Kidney tubule cell (primary cell): ENCODE measurements at regions not wholly inside any gene's neighbourhood (a gene's known extent, or its start where the extent isn't known, plus 50 kb on each side); places are given as distances from the start of the nearest gene placed in this dataset.
"Not testable (repeated sequence)": the region's sequence is repeated elsewhere in the genome, so short reads cannot be mapped to it uniquely, and the experiment has no call there.

Experiments
- DNase-seq: peaks from one replicate; pipeline ENCODE4 v3.0.0-alpha.2; 2018; ENCODE audit warnings: low spot score

DNA sequence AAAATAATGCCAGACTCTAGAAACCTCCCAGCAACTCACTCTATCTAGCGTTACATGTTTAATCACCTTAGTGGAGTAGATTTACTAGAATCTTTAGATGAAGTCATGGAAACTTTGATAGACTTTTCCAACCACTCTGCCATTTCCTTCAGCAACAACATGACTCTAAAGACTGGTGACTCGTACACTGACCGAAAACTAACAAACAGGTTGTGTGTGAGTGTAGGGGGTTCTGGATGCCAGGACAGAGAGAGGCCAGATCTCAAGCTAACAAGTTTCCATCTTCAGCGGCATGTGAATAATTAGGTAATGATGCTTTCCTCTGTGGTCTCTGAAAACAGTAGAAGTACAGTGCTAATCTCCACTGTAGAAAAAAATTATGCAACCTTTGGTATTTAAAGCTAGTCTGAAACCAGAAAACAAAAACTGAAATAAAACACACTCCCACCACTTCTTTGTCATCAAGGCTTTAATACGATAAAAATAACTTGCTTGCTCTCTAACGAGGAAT, 286.4 kb downstream of the PRDM5 start:
- no peak for DNase-seq

DNA sequence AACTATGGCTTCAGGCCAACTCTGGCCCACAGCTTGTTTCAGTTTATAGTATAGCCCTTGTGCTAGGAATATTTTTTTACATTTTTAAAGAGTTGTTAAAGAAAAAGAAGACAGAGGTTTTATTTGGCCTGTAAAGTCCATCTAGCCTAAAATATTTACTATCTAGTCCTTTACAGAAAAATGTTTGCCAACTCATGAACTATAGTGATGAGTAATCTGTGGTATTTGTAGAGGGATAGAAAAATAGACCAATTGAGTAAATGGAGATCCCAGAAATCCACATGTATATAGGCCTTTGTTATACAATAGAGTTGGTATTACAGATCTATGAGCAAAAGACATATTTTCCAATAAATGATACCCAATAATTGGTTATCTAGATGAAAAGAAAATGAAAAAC, 288.7 kb downstream of the PRDM5 start:
- DNase-seq: no peak

DNA sequence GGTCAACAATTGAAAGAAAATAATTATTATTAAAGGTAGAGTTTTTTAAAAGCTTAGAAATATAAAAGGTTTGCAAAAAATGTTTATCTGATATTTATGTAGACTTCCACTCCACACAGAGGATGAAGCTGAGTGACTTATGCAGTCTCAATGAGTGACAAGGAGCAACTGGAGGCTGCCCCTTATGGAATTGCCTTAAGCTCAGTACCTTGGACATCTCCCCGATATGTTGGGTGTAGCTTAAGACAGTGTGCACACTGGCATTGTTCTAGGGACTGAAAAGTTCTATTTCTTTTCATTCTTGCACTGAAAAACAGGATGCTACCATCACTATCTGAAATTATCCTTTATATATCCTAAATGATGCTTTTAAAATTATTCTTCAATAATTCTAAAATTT, 292.1 kb downstream of the PRDM5 start:
- peak; percentile 3 for DNase-seq

DNA sequence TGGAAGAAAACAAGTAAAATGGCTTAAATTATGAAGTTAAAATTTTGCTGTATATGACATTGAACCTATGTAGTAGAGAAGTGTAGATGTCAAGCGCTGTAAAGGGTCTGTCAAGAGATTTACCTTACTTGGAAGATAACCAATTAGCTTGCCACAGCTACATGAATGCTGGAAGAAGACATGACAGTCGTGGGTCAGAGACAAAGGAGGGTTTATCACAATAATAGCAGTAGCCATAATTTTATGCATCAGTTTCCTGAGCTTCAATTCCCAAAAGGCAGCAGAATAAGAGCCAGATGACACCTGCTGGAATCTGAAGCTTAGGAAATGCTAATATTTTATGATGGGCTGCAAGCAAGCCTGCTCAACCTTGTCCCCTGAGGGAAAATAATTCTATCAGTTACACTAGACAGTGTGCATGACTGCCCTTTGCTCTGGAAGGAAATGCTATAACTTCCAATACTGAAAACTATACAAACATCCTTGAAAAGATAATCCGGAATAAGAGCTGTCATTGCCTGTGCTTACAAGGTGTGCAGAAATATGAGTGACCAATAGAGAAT, 292.9 kb downstream of the PRDM5 start:
- no peak for DNase-seq

DNA sequence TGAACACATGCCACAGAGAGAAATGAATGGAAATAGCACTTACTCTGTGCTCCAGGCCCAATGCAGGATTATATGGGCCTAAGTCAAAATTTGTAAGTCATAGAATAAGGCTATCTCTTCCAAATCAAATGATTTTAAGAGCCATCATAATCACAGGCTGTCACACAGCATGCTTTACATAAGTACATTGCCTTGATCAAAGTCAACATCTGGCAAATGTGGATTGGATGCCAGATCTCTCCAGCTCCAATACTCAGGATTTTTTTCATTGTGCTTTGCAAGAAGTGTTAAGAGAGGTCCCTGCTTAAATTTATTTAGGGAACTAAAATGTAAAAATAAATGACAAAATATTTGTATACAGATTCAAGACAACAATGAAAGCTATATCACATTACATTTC, 299.9 kb downstream of the PRDM5 start:
- DNase-seq: no peak

DNA sequence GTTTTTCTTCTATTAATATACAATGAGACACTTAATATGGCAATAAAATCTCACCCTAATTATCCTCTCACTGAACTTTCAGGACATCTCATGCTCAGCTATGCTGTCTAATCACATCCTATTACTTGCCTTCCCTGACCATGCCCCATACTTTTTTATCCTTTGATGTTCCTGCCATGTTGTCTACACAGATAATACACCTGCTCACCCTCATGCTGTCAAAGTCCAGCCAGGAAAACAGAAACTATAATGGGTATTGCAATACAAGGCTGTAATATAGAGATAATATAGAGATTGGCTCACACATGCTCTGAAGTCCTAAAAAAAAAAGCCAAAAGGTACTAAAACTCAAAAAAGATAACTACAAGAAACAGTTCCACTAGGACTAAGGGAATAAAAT, 305.4 kb downstream of the PRDM5 start:
- no peak for DNase-seq

DNA sequence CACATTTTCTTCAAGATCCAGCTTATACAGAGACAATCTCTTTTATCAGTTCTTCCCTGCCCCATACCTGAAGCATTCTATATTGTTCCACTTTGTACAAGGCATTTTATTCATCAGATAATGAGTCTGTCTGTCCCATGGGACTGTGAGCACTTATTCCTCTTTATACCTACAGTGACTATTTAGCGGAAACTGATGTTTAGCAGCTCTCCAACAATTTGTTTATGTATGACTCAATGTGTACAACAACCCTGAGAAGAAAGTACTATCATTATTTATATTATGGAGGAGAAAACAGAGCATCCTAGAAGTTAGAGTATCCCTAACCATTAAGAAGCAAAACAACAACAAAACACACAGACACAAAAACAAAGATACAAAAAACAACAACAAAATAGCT, 306.5 kb downstream of the PRDM5 start:
- DNase-seq: no peak

DNA sequence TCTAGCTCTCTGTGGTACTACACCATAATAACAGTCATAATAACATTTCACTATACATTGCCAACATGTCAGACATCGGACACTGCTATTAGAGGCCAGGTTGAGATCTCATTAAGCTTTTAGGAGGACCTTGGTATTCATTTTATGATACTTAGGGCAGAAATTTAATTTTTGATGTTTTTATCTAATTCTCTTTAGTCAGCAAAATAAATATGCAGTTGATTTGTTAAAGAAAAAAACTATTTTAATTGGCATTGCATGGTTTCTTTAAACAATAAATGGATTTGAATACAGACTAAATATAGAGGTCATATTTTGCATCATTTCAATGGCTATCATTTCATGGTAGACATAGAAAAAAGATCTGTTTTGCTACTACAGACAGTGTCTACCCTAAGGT, 308.7 kb downstream of the PRDM5 start:
- no peak for DNase-seq

DNA sequence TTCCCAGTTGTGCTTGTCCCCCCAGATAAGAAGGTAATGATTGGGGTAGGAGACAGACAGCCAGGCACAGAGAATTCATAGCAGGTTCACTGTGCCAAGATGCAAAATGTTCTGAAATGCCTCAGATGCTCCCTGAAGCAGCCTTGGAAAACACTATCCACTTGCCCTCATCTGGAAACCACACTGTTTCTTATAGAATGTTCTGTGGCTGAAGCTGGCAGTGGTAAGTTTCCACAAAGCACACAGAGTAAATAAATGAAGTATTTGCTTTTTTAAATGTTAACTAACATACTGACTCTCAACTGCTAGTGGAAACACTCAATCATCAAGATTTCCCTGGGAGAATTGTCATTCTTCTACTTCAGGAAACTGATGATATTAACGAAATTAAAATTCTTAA, 311.4 kb downstream of the PRDM5 start:
- no peak for DNase-seq

DNA sequence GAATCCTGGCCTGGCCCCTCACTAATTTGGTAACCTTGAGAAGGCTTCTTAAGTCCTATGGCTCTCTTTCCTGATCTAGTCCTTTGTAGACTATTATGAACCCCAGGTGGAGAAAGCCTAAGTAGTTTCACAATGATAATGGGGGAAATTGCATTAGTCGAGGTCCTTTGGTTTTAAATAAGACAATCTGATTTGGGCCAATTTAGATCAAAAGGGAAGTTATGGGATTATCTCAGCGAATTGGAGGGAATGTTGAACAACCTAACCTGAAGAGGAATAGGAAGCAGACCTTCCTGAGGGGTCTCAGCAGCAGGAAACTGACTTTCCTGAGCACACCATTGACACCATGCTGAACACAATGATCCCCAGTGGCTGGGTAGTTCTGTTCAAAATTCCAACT, 331.5 kb downstream of the PRDM5 start:
- no peak for DNase-seq

DNA sequence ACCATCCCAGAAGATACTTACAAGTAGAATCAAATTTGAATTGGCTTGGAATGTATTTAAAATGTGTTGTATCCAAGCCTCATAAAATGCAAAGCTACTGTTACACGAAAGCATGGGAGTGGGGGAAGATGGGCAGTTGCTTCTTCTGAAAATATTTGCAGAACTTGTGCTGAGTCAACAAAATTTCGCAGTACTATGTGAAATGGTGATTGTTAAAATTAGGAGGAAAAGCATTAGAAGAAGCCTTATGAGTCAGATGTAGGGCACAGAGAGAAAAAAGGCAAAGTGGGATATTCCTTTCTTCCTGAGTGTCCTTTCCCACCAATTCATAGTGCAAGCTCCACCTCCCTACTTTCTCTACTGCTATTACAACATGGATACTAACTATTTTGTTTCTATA, 332.7 kb downstream of the PRDM5 start:
- no peak for DNase-seq

DNA sequence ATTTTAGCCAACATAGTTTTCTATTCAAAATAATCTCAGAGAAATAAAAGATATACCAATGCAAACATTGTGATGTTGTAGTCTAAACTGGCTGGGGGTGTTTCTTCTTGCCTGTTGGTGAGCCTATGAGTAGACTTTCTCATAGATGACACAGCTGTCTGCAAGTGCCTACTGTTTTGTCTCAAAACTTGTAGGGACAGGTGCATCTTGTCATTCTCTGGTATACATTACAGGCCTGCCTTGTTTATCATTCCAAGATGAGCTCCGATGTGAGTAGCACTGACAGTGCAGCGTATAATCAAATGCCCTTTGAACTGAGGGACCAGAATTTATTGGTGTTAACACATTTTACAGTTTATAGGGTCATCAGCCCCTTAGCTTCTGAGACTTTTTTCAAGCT, 353.8 kb downstream of the PRDM5 start:
- no peak for DNase-seq

DNA sequence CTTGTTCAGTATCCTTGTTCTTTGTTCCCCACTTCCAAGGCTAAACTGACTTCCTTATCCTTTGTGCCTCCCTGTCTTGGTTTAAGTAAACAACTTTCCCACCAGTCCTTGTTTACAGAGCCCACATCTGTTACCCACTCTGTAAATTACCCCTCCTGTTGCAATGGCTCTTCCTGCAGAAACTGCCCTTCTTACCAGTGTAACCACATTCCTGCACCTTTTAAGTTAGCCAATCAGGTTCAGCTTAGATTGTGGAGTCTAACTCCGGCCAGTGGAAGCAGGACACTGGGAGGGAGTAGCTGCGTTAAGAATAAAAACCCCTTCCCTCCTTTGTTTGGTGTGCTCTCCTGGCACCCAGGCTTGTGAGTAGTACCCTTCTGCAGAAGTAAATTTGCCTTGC, 360.9 kb downstream of the PRDM5 start:
- no peak for DNase-seq

DNA sequence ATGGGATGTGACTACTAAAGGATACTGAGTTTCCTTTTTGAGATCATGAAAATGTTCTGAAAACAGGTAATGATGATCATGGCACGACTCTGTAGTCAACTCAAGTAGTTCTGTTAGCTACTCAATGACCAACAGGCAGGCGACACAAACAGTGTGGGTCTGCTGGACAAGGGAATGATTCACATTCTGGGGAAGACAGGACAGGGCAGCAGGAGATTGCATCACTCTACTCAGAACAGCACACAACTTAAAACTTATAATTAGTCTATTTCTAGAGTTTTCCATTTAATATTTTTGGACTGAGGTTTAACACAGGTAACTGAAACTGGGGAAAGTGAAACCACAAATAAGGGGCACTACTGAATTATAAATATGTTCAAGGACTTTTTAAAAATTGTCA, 365.2 kb downstream of the PRDM5 start:
- peak; percentile 16 for DNase-seq

DNA sequence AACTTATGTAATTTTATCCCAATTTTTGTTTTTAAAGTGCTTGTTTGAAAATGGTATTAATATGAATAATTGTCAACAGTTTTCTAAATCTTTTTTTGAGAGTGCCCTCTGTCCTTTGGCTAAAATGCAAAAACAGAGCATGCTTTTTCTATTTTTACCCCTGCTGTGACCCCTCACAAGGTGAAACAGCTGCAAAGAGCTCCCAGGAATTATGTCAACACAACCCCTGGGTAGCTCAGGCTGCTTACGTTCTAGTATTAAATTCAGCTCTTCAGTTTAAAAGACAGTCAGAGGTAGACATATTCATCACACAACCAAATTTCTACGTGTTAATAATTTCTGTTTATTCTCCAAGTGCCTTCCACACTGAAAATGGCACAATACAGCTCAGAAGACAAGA, 367.5 kb downstream of the PRDM5 start:
- DNase-seq: no peak

DNA sequence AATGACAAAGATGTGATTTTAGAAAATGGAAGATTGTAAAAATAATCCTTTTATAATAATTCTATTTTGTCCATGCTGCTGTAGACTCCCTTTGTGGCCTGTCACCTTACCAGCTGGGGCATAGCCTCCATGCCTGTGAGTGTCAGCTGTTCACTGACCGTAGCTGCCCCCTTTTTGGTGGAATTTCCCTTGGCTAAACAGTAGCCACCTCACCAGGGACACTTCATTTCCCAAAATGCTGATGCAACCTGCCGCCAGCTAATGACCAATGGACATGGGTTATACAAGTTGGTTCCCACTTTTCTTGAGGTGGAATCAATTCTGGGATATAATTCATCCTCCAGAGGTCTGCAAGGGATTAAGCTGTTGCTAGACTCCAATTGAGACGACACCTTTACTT, 368.4 kb downstream of the PRDM5 start:
- DNase-seq: no peak

DNA sequence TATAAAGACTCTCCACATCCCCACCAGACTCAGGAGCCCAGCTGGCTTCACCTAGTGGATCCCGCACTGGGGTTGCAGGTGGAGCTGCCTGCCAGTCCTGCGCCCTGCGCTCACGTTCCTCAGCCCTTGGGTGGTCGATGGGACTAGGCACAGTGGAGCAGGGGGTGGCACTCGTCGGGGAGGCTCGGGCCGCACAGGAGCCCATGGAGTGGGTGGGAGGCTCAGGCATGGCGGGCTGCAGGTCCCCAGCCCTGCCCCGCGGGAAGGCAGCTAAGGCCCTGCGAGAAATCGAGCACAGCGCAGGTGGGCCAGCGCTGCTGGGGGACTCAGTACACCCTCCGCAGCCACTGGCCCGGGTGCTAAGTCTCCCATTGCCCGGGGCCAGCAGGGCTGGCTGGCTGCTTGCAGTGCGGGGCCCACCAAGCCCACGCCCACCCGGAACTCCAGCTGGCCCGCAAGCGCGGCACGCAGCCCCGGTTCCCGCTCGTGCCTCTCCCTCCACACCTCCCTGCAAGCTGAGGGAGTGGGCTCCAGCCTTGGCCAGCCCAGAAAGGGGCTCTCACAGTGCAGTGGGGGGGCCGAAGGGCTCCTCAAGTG, 371.8 kb downstream of the PRDM5 start:
- DNase-seq: not testable (repeated sequence)

DNA sequence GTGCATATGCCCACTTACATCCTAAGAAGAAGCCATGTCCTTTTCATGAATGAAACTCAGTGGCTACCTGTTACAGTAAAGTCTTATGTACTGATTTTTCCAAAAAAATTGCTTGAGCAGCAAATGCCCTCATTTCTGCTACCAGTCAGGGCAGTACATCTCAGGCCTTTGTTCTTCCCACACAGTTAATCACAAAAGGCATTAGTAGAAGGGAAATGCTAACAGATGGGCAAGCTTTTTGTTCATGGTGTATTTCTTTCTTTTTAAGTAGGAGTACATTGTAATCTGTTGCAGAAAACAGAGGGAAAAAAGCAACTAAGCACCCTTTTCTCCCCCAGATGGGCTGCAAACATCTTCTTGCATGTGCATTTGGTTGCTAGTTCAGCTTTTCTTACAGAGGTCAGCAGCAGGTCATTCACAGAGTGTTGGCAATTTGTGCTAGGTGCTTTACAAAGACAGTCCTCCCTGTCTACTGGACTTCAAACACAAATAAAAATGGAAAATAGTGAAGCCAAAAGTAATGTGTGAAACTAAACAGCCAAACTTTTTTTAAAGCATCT, 373.4 kb downstream of the PRDM5 start:
- no peak for DNase-seq

DNA sequence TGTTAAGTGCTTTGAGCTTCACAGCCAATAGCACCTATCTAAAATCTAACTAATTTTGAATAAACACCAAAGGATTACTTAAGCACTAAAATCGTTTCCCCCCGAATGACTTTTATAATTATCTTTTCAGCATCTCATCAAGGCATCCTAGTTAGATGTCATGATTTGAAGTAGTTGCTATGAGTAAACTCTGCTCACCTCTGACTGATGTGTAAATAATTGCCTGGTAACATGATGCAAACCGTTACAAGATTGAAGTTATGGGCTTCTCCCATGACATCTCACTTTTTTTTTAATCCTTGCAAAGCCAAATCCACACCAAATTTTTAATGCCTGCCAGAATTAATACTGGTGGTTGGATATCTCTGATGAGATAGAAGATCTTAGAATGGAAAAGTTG, 377.1 kb downstream of the PRDM5 start:
- no peak for DNase-seq

DNA sequence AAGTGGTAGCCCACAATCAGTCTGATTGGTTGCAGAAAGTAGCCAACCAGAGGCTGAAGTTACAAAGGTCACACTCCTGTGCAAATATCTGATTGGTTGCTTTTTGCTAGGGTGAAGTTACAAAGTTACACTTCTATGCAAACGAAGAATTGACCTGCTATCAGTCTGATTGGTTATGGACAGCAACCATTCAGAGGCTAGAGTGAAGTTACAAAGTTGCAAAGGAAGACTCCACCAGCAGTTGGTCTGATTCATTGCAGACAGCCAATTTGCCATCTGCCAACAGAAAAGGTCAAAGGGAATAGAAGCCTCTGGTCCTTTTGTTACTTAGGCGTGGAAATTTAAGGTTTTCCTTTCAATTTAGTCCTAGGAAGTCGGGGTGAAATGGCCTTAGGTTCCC, 377.7 kb downstream of the PRDM5 start:
- DNase-seq: no peak

DNA sequence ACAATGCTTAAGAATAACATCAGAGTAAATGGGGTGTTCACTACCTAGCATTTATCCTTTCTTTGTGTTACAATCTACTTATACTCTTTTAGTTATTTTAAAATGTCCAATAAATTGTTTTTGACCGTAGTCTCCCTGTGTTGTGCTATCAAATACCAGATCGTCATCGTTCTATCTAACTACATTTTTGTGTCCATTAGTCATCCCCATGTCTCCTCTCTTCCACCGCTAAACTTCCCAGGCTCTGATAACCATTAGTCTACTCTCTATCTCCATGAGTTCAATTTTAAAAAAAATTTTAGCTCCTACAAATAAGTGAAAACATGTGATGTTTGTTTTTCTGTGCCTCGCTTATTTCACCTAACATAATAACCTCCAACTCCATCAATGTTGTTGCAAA, 381.9 kb downstream of the PRDM5 start:
- no peak for DNase-seq

DNA sequence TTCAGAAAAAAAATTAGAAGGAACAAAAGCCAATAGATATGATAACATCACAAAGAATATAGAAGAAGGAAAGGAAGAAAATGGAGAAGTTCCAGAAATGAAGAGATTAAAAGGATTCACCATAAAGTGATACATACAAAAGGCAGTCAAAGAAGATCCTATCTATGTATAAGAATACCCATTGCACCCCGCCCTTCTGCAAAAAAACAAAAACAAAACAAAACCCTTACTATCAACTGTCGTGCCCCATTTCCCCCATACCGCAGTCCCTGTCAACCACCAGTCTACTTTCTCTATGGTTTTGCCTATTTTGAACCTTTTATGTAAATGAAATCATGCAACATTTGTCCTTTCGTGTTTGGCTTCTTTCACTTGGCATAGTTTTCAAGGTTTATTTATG, 385.6 kb downstream of the PRDM5 start:
- DNase-seq: no peak

DNA sequence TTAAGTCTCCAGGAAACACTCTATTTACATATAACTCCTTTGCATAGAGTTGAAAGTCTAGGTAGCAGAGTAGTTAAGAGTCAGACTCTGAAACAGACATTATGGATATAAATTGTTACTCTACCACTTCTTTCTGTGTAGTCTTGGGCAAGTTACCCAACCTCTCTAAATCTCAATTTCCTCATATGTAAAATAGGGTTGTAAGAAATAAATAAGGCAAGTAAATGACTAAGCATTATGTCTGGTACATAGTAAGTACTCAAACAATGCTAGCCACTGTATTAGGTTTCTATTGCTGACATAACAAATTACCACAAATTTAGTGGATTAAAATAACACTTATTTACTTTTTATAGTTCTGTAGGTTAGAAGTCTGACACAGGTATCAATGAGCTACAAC, 394.1 kb downstream of the PRDM5 start:
- DNase-seq: no peak

DNA sequence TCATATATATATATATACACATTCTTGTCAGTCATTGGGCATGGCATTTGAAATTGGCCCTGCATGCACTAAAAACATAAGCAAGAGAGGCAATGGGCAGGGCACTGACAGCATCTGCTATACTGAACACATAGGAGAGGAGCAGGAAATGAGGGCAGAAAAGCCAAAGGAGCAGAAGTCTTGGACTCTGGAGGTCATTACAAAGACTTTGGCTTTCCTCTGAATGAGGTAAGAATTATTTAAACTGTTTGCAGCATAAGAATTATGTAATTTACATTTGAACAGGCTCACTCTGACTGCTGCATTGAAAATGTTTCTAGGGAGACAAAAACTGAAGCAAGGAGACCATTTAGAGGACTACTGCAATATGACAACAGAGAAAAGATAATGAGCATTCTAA, 396.5 kb downstream of the PRDM5 start:
- no peak for DNase-seq
